ENCODE measurements at regions not wholly inside any gene's neighbourhood (a gene's known extent, or its start where the extent isn't known, plus 50 kb on each side); places are given as distances from the start of the nearest gene placed in this dataset.

DNA sequence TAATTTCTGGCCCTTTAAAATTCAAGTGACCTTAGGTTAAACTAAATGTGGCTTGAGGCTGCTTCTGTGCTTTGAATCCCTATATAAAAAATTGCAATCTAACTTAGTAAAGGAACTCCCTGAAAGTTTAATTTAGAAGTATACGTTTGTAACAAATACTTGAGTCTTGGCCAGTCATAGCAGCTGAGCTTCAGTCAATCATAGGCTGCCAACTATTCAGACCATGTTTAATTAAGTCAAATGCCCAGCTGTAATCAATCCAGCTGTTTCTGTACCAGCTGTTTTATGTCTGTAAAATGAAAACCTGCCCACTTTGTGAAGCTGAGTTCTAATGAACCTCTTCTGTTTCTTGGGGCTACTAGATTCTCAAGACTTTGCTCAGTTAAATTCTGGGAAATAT, 760.1 kb downstream of the MAT2B start:
- Histone ChIP-seq H3K36me3 (no peaks in the 10 kb centered on the region), H3K27me3 (no peaks in the 10 kb centered on the region), H3K9me3 (no peaks in the 10 kb centered on the region), H3K4me3 (no peak overlapping the region), H3K4me1 (no peaks in the 10 kb centered on the region), H3K27ac (no peak overlapping the region)
- intact Hi-C loops (cut with DNase I; ENCODE audit: low total_unique reads) (loop anchor here (5.0 kb wide), 1 partner anchor 982 kb away; no protein-coding TSS in a partner anchor), in situ Hi-C loops (cut with MboI; ENCODE audit: low pct_ligation_motif_present in 1 of 4, low pct_unique_long_range_greater_than_20kb in 1 of 4, low sequenced_read_pairs in 3 of 4) (no loop called here)
- WGBS, 2 donors (ENCODE audit: low coverage in 1 of 2) = 13 to 52% methylated on average over 1 of the region's 1 CpG
- DNase-seq = no peak
- TF ChIP-seq, protein P1, sequence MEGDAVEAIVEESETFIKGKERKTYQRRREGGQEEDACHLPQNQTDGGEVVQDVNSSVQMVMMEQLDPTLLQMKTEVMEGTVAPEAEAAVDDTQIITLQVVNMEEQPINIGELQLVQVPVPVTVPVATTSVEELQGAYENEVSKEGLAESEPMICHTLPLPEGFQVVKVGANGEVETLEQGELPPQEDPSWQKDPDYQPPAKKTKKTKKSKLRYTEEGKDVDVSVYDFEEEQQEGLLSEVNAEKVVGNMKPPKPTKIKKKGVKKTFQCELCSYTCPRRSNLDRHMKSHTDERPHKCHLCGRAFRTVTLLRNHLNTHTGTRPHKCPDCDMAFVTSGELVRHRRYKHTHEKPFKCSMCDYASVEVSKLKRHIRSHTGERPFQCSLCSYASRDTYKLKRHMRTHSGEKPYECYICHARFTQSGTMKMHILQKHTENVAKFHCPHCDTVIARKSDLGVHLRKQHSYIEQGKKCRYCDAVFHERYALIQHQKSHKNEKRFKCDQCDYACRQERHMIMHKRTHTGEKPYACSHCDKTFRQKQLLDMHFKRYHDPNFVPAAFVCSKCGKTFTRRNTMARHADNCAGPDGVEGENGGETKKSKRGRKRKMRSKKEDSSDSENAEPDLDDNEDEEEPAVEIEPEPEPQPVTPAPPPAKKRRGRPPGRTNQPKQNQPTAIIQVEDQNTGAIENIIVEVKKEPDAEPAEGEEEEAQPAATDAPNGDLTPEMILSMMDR (IDR thresholded peaks at IDR 0.05) = no peak
- TF ChIP-seq EP300 (IDR thresholded peaks at IDR 0.05; ENCODE audit: low read depth) (no peak), POLR2AphosphoS5 (IDR thresholded peaks at IDR 0.05) (no peak), POLR2A (IDR thresholded peaks at IDR 0.05) (no peak)

DNA sequence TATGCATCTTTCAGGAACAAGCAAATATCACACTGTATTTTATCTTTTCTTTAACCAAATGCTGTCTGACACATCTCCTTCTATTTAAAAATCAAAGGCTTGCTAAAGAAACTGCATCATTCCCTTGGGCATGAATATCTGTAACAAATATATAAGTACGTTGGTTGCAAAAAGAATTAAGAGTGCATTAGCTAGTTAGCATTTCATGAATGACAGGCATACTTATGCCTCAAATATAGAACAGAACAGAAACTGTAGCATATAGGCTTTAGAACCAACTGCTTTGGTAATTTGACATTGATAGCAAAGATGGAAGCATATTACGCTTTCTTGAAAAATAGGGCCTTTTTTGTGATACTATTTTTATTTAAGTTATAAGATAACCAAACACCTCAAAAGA, 761.2 kb downstream of the MAT2B start:
- TF ChIP-seq POLR2A (IDR thresholded peaks at IDR 0.05) (no peak), POLR2AphosphoS5 (IDR thresholded peaks at IDR 0.05) (no peak), EP300 (IDR thresholded peaks at IDR 0.05; ENCODE audit: low read depth) (no peak)
- TF ChIP-seq, protein P1 (IDR thresholded peaks at IDR 0.05) = no peak
- DNase-seq = no peak
- Histone ChIP-seq H3K4me1 (no peaks in the 10 kb centered on the region), H3K27ac (no peak overlapping the region), H3K36me3 (no peaks in the 10 kb centered on the region), H3K9me3 (no peaks in the 10 kb centered on the region), H3K4me3 (no peak overlapping the region), H3K27me3 (no peaks in the 10 kb centered on the region)
- WGBS, 2 donors (ENCODE audit: low coverage in 1 of 2) = 79 to 83% methylated on average over 2 of the region's 2 CpGs
- intact Hi-C loops (cut with DNase I; ENCODE audit: low total_unique reads) (loop anchor here (5.0 kb wide), 1 partner anchor 981 kb away; no protein-coding TSS in a partner anchor), in situ Hi-C loops (cut with MboI; ENCODE audit: low pct_ligation_motif_present in 1 of 4, low pct_unique_long_range_greater_than_20kb in 1 of 4, low sequenced_read_pairs in 3 of 4) (no loop called here)

DNA sequence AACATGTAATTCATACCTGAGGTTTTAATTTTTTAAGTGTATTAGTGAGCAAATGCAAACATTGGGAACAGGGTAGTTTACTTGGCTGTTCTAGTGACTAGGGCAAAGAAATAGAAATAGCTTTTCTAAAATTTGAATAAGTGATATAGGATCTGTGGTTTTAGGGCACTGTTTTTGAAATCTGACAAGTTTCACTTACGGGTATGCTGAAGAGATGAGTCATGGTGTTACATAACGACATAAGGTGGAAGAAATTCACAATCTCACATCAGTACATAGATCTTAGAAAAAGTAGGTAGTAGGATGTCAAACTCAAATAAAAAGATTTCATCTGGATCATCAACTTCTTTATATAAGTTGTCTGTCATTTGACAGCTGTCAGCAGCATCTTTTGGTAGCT, 772.3 kb downstream of the MAT2B start:
- H3K4me3 ChIP-seq = no peak overlapping the region
- intact Hi-C loops (cut with DNase I; ENCODE audit: low total_unique reads) = no loop called here
- no peak for TF ChIP-seq POLR2A (IDR thresholded peaks at IDR 0.05)
- TF ChIP-seq POLR2AphosphoS5 (IDR thresholded peaks at IDR 0.05) = no peak
- TF ChIP-seq EP300 (IDR thresholded peaks at IDR 0.05; ENCODE audit: low read depth) = no peak
- TF ChIP-seq, protein P1 (IDR thresholded peaks at IDR 0.05) = no peak
- H3K4me1 ChIP-seq = no peaks in the 10 kb centered on the region
- no peaks in the 10 kb centered on the region for H3K9me3 ChIP-seq
- no peaks in the 10 kb centered on the region for H3K36me3 ChIP-seq
- no peaks in the 10 kb centered on the region for H3K27me3 ChIP-seq
- H3K27ac ChIP-seq = no peak overlapping the region
- in situ Hi-C loops (cut with MboI; ENCODE audit: low pct_ligation_motif_present in 1 of 4, low pct_unique_long_range_greater_than_20kb in 1 of 4, low sequenced_read_pairs in 3 of 4) = no loop called here
- WGBS, 2 donors (ENCODE audit: low coverage in 1 of 2) = 41 to 69% methylated on average over 2 of the region's 2 CpGs
- no peak for DNase-seq

DNA sequence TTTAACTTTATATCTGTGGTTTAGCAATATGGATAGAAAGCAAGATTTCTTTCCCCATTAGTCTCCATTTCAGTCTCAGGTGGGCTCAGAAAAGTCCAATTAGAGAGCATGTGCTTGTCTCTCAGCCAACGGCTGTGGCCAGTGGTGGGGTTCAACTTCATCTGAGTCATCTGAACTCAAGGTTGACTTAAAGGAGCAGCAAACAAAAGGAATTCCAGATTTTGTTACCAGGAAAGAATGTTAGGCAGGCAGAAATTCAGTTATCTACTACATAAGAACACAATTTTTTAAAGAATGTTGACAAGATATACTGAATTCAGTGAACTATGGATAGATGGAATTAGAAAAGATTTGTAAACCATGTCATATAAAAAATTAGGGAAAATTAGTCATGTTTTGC, 784.1 kb downstream of the MAT2B start:
- WGBS, 2 donors (ENCODE audit: low coverage in 1 of 2) = 43 to 69% methylated on average over 1 of the region's 1 CpG
- Histone ChIP-seq H3K27me3 (no peaks in the 10 kb centered on the region), H3K9me3 (no peaks in the 10 kb centered on the region), H3K4me3 (no peak overlapping the region), H3K36me3 (no peaks in the 10 kb centered on the region), H3K4me1 (no peaks in the 10 kb centered on the region), H3K27ac (no peak overlapping the region)
- no peak for TF ChIP-seq POLR2AphosphoS5 (IDR thresholded peaks at IDR 0.05)
- TF ChIP-seq, protein P1 (IDR thresholded peaks at IDR 0.05) = no peak
- TF ChIP-seq POLR2A (IDR thresholded peaks at IDR 0.05) = no peak
- no peak for TF ChIP-seq EP300 (IDR thresholded peaks at IDR 0.05; ENCODE audit: low read depth)
- no peak for DNase-seq
- in situ Hi-C loops (cut with MboI; ENCODE audit: low pct_ligation_motif_present in 1 of 4, low pct_unique_long_range_greater_than_20kb in 1 of 4, low sequenced_read_pairs in 3 of 4) = no loop called here
- intact Hi-C loops (cut with DNase I; ENCODE audit: low total_unique reads) = no loop called here

Data from transverse colon (tissue), 4 donors.